ENCODE measurements at regions not wholly inside any gene's neighbourhood (a gene's known extent, or its start where the extent isn't known, plus 50 kb on each side); places are given as distances from the start of the nearest gene placed in this dataset.

- TF ChIP-seq SIN3A (IDR thresholded peaks at IDR 0.05; ENCODE audit: borderline replicate concordance, insufficient read depth, low read length) (no peak), POLR2AphosphoS5 (IDR thresholded peaks at IDR 0.05; ENCODE audit: low read depth, low read length) (no peak), TAF1 (IDR thresholded peaks at IDR 0.05; ENCODE audit: borderline replicate concordance, insufficient read depth, low read length) (no peak), FOXP2 (optimal IDR thresholded peaks at IDR 0.05; ENCODE audit: borderline replicate concordance, extremely low read depth, extremely low read length, insufficient read depth) (no peak)
- TF ChIP-seq, protein P1, sequence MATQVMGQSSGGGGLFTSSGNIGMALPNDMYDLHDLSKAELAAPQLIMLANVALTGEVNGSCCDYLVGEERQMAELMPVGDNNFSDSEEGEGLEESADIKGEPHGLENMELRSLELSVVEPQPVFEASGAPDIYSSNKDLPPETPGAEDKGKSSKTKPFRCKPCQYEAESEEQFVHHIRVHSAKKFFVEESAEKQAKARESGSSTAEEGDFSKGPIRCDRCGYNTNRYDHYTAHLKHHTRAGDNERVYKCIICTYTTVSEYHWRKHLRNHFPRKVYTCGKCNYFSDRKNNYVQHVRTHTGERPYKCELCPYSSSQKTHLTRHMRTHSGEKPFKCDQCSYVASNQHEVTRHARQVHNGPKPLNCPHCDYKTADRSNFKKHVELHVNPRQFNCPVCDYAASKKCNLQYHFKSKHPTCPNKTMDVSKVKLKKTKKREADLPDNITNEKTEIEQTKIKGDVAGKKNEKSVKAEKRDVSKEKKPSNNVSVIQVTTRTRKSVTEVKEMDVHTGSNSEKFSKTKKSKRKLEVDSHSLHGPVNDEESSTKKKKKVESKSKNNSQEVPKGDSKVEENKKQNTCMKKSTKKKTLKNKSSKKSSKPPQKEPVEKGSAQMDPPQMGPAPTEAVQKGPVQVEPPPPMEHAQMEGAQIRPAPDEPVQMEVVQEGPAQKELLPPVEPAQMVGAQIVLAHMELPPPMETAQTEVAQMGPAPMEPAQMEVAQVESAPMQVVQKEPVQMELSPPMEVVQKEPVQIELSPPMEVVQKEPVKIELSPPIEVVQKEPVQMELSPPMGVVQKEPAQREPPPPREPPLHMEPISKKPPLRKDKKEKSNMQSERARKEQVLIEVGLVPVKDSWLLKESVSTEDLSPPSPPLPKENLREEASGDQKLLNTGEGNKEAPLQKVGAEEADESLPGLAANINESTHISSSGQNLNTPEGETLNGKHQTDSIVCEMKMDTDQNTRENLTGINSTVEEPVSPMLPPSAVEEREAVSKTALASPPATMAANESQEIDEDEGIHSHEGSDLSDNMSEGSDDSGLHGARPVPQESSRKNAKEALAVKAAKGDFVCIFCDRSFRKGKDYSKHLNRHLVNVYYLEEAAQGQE (IDR thresholded peaks at IDR 0.05; ENCODE audit: insufficient read depth in 1 of 2, low read depth in 2 of 2, low read length in 2 of 2) = no peak
Measured at GRCh38 chr17:77618173-77618572, 340.3 kb upstream of the TNRC6C start.

DNA sequence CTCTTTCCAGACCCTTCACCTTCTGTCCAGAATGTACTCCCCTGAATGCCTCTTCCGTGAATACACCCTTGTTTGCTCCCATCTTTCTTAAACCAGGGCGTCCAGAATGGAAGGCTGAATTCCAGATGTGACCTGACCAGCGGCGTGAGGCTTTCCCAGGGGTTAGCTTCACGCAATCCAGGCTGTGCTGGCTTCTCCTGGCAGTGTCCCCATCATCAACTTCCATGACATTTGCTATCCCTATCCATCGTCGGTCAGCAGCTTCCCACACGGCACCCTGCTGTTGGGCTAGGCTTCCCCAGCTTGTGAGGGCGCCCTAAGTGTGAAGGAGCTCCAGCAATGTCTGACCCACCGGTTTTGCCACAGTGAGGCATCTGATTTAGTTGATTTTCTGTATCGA is 339.8 kb upstream of the TNRC6C start:
- TF ChIP-seq POLR2AphosphoS5 (IDR thresholded peaks at IDR 0.05; ENCODE audit: low read depth, low read length) = no peak
- no peak for TF ChIP-seq SIN3A (IDR thresholded peaks at IDR 0.05; ENCODE audit: borderline replicate concordance, insufficient read depth, low read length)
- TF ChIP-seq, protein P1 (IDR thresholded peaks at IDR 0.05; ENCODE audit: insufficient read depth in 1 of 2, low read depth in 2 of 2, low read length in 2 of 2) = no peak
- no peak for TF ChIP-seq FOXP2 (optimal IDR thresholded peaks at IDR 0.05; ENCODE audit: borderline replicate concordance, extremely low read depth, extremely low read length, insufficient read depth)
- no peak for TF ChIP-seq TAF1 (IDR thresholded peaks at IDR 0.05; ENCODE audit: borderline replicate concordance, insufficient read depth, low read length)

- no peak for TF ChIP-seq TAF1 (IDR thresholded peaks at IDR 0.05; ENCODE audit: borderline replicate concordance, insufficient read depth, low read length)
- TF ChIP-seq, protein P1 (IDR thresholded peaks at IDR 0.05; ENCODE audit: insufficient read depth in 1 of 2, low read depth in 2 of 2, low read length in 2 of 2) = no peak
- no peak for TF ChIP-seq FOXP2 (optimal IDR thresholded peaks at IDR 0.05; ENCODE audit: borderline replicate concordance, extremely low read depth, extremely low read length, insufficient read depth)
- no peak for TF ChIP-seq SIN3A (IDR thresholded peaks at IDR 0.05; ENCODE audit: borderline replicate concordance, insufficient read depth, low read length)
- no peak for TF ChIP-seq POLR2AphosphoS5 (IDR thresholded peaks at IDR 0.05; ENCODE audit: low read depth, low read length)
Measured at GRCh38 chr17:77619326-77619725, 339.2 kb upstream of the TNRC6C start.

GRCh38 chr17:77619851-77620250 is 338.7 kb upstream of the TNRC6C start:
- TF ChIP-seq SIN3A (IDR thresholded peaks at IDR 0.05; ENCODE audit: borderline replicate concordance, insufficient read depth, low read length) (no peak), TAF1 (IDR thresholded peaks at IDR 0.05; ENCODE audit: borderline replicate concordance, insufficient read depth, low read length) (no peak), POLR2AphosphoS5 (IDR thresholded peaks at IDR 0.05; ENCODE audit: low read depth, low read length) (no peak), FOXP2 (optimal IDR thresholded peaks at IDR 0.05; ENCODE audit: borderline replicate concordance, extremely low read depth, extremely low read length, insufficient read depth) (no peak)
- TF ChIP-seq, protein P1 (IDR thresholded peaks at IDR 0.05; ENCODE audit: insufficient read depth in 1 of 2, low read depth in 2 of 2, low read length in 2 of 2) = no peak

DNA sequence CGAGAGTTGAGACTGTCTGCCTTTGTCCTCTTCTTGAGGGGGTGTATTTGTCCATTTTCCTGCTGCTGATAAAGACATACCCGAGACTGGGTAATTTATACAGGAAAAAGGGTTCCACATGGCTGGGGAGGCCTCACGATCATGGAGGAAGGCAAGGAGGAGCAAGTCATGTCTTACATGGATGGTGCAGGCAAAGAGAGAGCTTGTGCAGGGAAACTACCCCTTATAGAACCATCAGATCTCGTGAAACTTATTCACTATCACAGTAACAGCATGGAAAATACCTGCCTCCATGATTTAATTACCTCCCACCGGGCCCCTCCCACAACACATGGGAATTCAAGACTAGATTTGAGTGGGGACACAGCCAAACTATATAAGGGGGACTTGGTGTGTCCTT is 338.2 kb upstream of the TNRC6C start:
- TF ChIP-seq, protein P1 (IDR thresholded peaks at IDR 0.05; ENCODE audit: insufficient read depth in 1 of 2, low read depth in 2 of 2, low read length in 2 of 2) = no peak
- TF ChIP-seq POLR2AphosphoS5 (IDR thresholded peaks at IDR 0.05; ENCODE audit: low read depth, low read length) (no peak), TAF1 (IDR thresholded peaks at IDR 0.05; ENCODE audit: borderline replicate concordance, insufficient read depth, low read length) (no peak), FOXP2 (optimal IDR thresholded peaks at IDR 0.05; ENCODE audit: borderline replicate concordance, extremely low read depth, extremely low read length, insufficient read depth) (no peak), SIN3A (IDR thresholded peaks at IDR 0.05; ENCODE audit: borderline replicate concordance, insufficient read depth, low read length) (no peak)

Data from PFSK-1 (cell line).